VCaP (cell line): ENCODE measurements at regions not wholly inside any gene's neighbourhood (a gene's known extent, or its start where the extent isn't known, plus 50 kb on each side); places are given as distances from the start of the nearest gene placed in this dataset.

Experiments used
- H3K27ac ChIP-seq: fragments of 450-650 bp; 2 replicates; pipeline ENCODE4 v1.5.1; 2017
- CTCF ChIP-seq: fragments of 450-650 bp; conservative IDR thresholded peaks from 2 replicates; pipeline ENCODE4 v1.5.1; 2017; ENCODE audit warnings: mild to moderate bottlenecking, moderate library complexity

- H3K27ac ChIP-seq = no peak overlapping the region
- no peak for TF ChIP-seq CTCF
These were observed 240.4 kb downstream of the MYLK4 start for GRCh38 chr6:2510316-2510715.

GRCh38 chr6:2509711-2510110 is 241.0 kb downstream of the MYLK4 start:
- H3K27ac ChIP-seq = no peak overlapping the region
- TF ChIP-seq CTCF = no peak

- H3K27ac ChIP-seq = no peak overlapping the region
- TF ChIP-seq CTCF = no peak
These were observed 242.7 kb downstream of the MYLK4 start for GRCh38 chr6:2508071-2508470.

- no peak overlapping the region for H3K27ac ChIP-seq
- TF ChIP-seq CTCF = no peak
These were observed 243.1 kb downstream of the MYLK4 start for GRCh38 chr6:2507521-2508037.

- no peak for TF ChIP-seq CTCF
- H3K27ac ChIP-seq = no peak overlapping the region
These were observed 243.7 kb downstream of the MYLK4 start for GRCh38 chr6:2507016-2507415.

- TF ChIP-seq CTCF = no peak
- H3K27ac ChIP-seq = no peak overlapping the region
These were observed 245.1 kb downstream of the MYLK4 start for GRCh38 chr6:2505624-2506023.

- no peak overlapping the region for H3K27ac ChIP-seq
- no peak for TF ChIP-seq CTCF
These were observed 246.1 kb downstream of the MYLK4 start for GRCh38 chr6:2504495-2505064.
